PC-9 (cell line): ENCODE measurements at regions not wholly inside any gene's neighbourhood (a gene's known extent, or its start where the extent isn't known, plus 50 kb on each side); places are given as distances from the start of the nearest gene placed in this dataset.

Experiments
- BruUV-seq: library from RNA; stranded (reverse); fragments of 400-500 nt; replicated peaks from 2 replicates; lab custom pipeline; 2021; lab: Mats Ljungman, UMichigan
- CTCF ChIA-PET: fragments of 300-600 bp; sonication (Branson Sonifier 250); formaldehyde crosslinking; loops from one replicate; lab custom pipeline; 2022; ENCODE audit warnings: antibody characterized with exemption; lab: Charles Lee
- POLR2A ChIA-PET: fragments of 300-600 bp; sonication (Branson Sonifier 250); formaldehyde crosslinking; loops from one replicate; lab custom pipeline; 2022; ENCODE audit warnings: antibody characterized with exemption; ENCODE audit not compliant: unreplicated experiment; lab: Charles Lee
- DNase-seq, 2 experiments: peaks; one replicate each; pipeline versions ENCODE4 v3.0.0 to v3.0.0-alpha.2; 2015 to 2022; ENCODE audit warnings: mixed read lengths in 1 of 2
- H2AFZ ChIP-seq: fragments of 200-600 bp; sonication (generic); 2 replicates; pipeline ENCODE4 v1.8.1; 2017; ENCODE audit warnings: antibody characterized with exemption
- H3F3A ChIP-seq: fragments of 200-600 bp; sonication (generic); 2 replicates; pipeline ENCODE4 v1.8.1; 2017; ENCODE audit warnings: antibody characterized with exemption, mild to moderate bottlenecking, low read depth; ENCODE audit not compliant: insufficient read depth
- H3K27ac ChIP-seq: fragments of 200-600 bp; sonication (generic); 2 replicates; pipeline ENCODE4 v1.6.1; 2016; ENCODE audit warnings: mixed run types
- H3K27me3 ChIP-seq: fragments of 200-600 bp; sonication (generic); 2 replicates; pipeline ENCODE4 v1.6.1; 2016; ENCODE audit warnings: low read depth, mixed run types; ENCODE audit not compliant: insufficient read depth
- H3K36me3 ChIP-seq: fragments of 200-600 bp; sonication (generic); 2 replicates; pipeline ENCODE4 v1.6.1; 2016; ENCODE audit warnings: low read depth, mixed run types
- H3K4me1 ChIP-seq: fragments of 200-600 bp; sonication (generic); replicated peaks from 2 replicates; pipeline ENCODE4 v1.6.1; 2016; ENCODE audit warnings: mixed run types; ENCODE audit not compliant: insufficient read depth
- H3K4me2 ChIP-seq: fragments of 200-600 bp; sonication (generic); 2 replicates; pipeline ENCODE4 v1.6.1; 2017; ENCODE audit warnings: mixed run types
- H3K4me3 ChIP-seq: fragments of 200-600 bp; sonication (generic); 2 replicates; pipeline ENCODE4 v1.6.1; 2016; ENCODE audit warnings: mixed run types
- H3K79me2 ChIP-seq: fragments of 200-600 bp; sonication (generic); 2 replicates; pipeline ENCODE4 v1.6.1; 2017; ENCODE audit warnings: low read depth, mixed run types
- H3K9me2 ChIP-seq: fragments of 200-600 bp; sonication (generic); 2 replicates; pipeline ENCODE4 v1.8.1; 2017; ENCODE audit warnings: mild to moderate bottlenecking; ENCODE audit not compliant: insufficient read depth
- H3K9me3 ChIP-seq: fragments of 200-600 bp; sonication (generic); 2 replicates; pipeline ENCODE4 v1.8.1; 2016; ENCODE audit warnings: low read depth; ENCODE audit not compliant: insufficient read depth
- H4K20me1 ChIP-seq: fragments of 200-600 bp; sonication (generic); 2 replicates; pipeline ENCODE4 v1.8.1; 2017; ENCODE audit not compliant: insufficient read depth
- EZH2 ChIP-seq: fragments of 200-600 bp; sonication (generic); IDR thresholded peaks from 2 replicates; pipeline ENCODE4 v1.8.0; 2017; ENCODE audit warnings: antibody characterized with exemption, low read depth
- intact Hi-C: fragments of 100-400 bp; cut with micrococcal nuclease; formaldehyde crosslinking; loops from one replicate; pipeline ENCODE4 v1.10.0; 2022; ENCODE audit not compliant: unreplicated experiment
- TF ChIP-seq, protein P1 (sequence below): fragments of 200-600 bp; sonication (generic); conservative IDR thresholded peaks from 2 replicates; pipeline ENCODE4 v1.6.1; 2017; ENCODE audit warnings: mixed run types, antibody characterized with exemption, mild to moderate bottlenecking, moderate library complexity

DNA sequence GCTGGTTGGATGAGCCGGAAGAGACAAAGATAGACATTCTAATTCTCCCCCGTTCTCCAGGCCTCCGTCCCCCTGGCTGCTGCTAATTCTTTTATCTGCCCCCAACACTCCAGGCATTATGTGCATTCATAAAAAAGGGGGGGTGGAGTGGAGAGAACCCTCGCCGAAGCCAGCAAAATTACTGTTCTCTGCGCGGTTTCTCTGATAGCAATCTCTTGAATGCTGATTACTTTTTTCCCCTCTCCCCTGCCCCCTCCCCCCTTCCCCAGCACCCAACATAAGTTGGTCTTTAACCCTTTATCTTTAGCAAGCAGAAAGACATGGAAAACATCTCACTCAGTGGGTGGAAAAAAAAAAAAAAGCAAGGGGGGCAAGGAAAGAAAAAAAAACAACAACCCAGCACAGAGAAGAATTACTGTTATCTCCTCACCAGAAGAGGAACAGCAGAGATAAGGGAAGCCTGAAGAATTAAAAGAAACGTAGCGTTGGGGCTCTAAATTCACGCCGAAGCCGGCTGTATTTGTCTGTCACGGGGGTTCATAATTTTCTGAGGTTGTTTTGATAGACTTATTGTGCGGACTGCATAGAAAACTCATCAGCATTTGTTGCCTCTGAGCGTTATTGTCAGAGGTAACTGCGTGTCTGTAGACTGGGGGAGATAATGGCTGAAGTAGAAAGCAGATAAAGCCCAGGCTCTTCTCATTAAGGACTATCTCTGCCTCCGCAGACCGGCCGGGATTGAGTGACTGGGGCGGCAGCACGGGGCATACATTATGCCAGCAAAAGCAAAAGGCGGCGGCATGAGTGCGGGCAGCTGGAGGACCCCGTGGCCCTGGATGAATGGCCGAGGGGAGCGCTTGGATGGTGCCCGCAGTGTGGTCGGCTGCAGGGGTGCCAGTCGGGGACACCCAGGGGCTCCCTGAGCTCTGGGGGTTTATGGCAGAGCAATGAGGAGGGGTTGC is 126.9 kb downstream of the MRM1 start:
- no peaks in the 10 kb centered on the region for H3K9me3 ChIP-seq
- no peak for DNase-seq
- no peaks in the 10 kb centered on the region for H4K20me1 ChIP-seq
- no peaks in the 10 kb centered on the region for H3K36me3 ChIP-seq
- BruUV-seq, result no TSS peak
- H3K27me3 ChIP-seq, result peaks cover 64% of the 10 kb centered on the region
- no peaks in the 10 kb centered on the region for H3K4me1 ChIP-seq
- no peak overlapping the region for H3K4me2 ChIP-seq
- intact Hi-C loops, result no loop called here
- H3K9me2 ChIP-seq, result no peaks in the 10 kb centered on the region
- ChIA-PET CTCF (no interaction called here), POLR2A (no interaction called here)
- TF ChIP-seq, protein P1, sequence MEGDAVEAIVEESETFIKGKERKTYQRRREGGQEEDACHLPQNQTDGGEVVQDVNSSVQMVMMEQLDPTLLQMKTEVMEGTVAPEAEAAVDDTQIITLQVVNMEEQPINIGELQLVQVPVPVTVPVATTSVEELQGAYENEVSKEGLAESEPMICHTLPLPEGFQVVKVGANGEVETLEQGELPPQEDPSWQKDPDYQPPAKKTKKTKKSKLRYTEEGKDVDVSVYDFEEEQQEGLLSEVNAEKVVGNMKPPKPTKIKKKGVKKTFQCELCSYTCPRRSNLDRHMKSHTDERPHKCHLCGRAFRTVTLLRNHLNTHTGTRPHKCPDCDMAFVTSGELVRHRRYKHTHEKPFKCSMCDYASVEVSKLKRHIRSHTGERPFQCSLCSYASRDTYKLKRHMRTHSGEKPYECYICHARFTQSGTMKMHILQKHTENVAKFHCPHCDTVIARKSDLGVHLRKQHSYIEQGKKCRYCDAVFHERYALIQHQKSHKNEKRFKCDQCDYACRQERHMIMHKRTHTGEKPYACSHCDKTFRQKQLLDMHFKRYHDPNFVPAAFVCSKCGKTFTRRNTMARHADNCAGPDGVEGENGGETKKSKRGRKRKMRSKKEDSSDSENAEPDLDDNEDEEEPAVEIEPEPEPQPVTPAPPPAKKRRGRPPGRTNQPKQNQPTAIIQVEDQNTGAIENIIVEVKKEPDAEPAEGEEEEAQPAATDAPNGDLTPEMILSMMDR, result no peak
- no peak for TF ChIP-seq EZH2
- H3K79me2 ChIP-seq, result no peaks in the 10 kb centered on the region
- H3K4me3 ChIP-seq, result no peak overlapping the region
- no peak overlapping the region for H3K27ac ChIP-seq
- H2AFZ ChIP-seq, result no peak overlapping the region
- no peaks in the 10 kb centered on the region for H3F3A ChIP-seq

- H3K27me3 ChIP-seq, result peaks cover 55% of the 10 kb centered on the region
- no peak overlapping the region for H3K4me3 ChIP-seq
- CTCF ChIA-PET, result no interaction called here
- no peak for TF ChIP-seq EZH2
- TF ChIP-seq, protein P1, result no peak
- no peaks in the 10 kb centered on the region for H4K20me1 ChIP-seq
- intact Hi-C loops, result loop anchor here (2.0 kb wide), 1 partner anchor 191 kb away; no protein-coding TSS in a partner anchor
- DNase-seq, result no peak
- H3K4me2 ChIP-seq, result no peak overlapping the region
- H3K9me3 ChIP-seq, result no peaks in the 10 kb centered on the region
- H3K9me2 ChIP-seq, result no peaks in the 10 kb centered on the region
- H3K36me3 ChIP-seq, result no peaks in the 10 kb centered on the region
- H2AFZ ChIP-seq, result no peak overlapping the region
- no peak overlapping the region for H3K27ac ChIP-seq
- H3F3A ChIP-seq, result no peaks in the 10 kb centered on the region
- H3K79me2 ChIP-seq, result no peaks in the 10 kb centered on the region
- BruUV-seq, result no TSS peak
- H3K4me1 ChIP-seq, result no peaks in the 10 kb centered on the region
- POLR2A ChIA-PET, result no interaction called here
Observed at GRCh38 chr17:36730095-36730808, 128.9 kb downstream of the MRM1 start.

GRCh38 chr17:36730857-36731490 is 129.6 kb downstream of the MRM1 start:
- peaks cover 54% of the 10 kb centered on the region for H3K27me3 ChIP-seq

More at GRCh38 chr17:36730857-36731490, 129.6 kb downstream of the MRM1 start:
- DNase-seq, result peak; percentile 73 to 89
- H4K20me1 ChIP-seq, result no peaks in the 10 kb centered on the region
- ChIA-PET POLR2A (no interaction called here), CTCF (no interaction called here)
- intact Hi-C loops, result loop anchor here (2.0 kb wide), 1 partner anchor 190 kb away; no protein-coding TSS in a partner anchor
- no peak overlapping the region for H3K4me3 ChIP-seq
- H3K4me2 ChIP-seq, result 0 out of 2 replicates have a peak overlapping the region, but pooled peaks have one; percentile 3
- no peak overlapping the region for H3K27ac ChIP-seq
- no TSS peak for BruUV-seq
- H3F3A ChIP-seq, result no peaks in the 10 kb centered on the region
- H3K9me2 ChIP-seq, result no peaks in the 10 kb centered on the region
- no peaks in the 10 kb centered on the region for H3K9me3 ChIP-seq
- H3K79me2 ChIP-seq, result no peaks in the 10 kb centered on the region
- no peaks in the 10 kb centered on the region for H3K4me1 ChIP-seq
- no peaks in the 10 kb centered on the region for H3K36me3 ChIP-seq
- TF ChIP-seq, protein P1, result no peak
- TF ChIP-seq EZH2, result no peak
- H2AFZ ChIP-seq, result no peak overlapping the region
